Suppressor macrophage treated with lipopolysaccharide for 4 hours (primary cell): ENCODE measurements at regions not wholly inside any gene's neighbourhood (a gene's known extent, or its start where the extent isn't known, plus 50 kb on each side); places are given as distances from the start of the nearest gene placed in this dataset.
"Not testable (repeated sequence)": the region's sequence is repeated elsewhere in the genome, so short reads cannot be mapped to it uniquely, and the experiment has no call there.

Experiments used
- DNase-seq: peaks from one replicate; pipeline ENCODE4 v3.0.0-alpha.2; 2020

GRCh38 chr4:134999169-134999568, 797.6 kb upstream of the PABPC4L start:
- no peak for DNase-seq

- no peak for DNase-seq
Observed at GRCh38 chr4:134961963-134962362, 760.4 kb upstream of the PABPC4L start.

DNA sequence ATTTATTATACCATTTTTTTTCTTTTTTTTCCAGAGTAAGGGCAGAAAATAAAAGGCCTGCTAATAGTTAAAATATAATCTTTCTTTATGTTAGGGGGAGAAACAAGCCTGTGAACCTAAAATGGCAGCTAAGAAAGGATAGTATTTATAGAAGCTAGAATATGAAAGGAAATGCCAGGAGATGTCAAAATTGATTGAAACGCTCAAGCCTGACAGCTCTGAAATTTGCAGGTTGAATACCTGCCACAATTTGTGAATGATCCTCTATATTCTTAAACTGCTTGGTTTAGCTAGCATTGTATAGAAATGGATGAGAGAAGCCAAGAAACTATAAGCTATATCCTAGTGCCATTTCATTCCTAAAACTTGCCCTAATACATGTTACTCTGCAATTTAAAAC, 757.3 kb upstream of the PABPC4L start:
- no peak for DNase-seq

DNA sequence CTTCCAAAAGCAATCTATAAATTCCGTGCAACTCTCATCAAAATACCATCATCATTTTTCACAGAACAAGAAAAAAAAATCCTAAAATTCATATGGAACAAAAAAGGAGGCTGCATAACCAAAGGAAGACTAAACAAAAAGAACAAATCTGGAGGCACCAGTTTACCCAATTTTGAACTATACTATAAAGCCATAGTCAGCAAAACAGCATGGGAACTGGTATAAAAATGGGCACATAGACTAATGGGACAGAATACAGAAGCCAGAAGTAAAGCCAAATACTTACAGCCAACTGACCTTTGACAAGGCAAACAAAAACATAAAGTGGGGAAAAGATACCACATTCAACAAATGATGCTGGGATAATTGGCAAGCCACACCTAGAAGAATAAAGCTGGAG, 753.5 kb upstream of the PABPC4L start:
- DNase-seq = no peak

DNA sequence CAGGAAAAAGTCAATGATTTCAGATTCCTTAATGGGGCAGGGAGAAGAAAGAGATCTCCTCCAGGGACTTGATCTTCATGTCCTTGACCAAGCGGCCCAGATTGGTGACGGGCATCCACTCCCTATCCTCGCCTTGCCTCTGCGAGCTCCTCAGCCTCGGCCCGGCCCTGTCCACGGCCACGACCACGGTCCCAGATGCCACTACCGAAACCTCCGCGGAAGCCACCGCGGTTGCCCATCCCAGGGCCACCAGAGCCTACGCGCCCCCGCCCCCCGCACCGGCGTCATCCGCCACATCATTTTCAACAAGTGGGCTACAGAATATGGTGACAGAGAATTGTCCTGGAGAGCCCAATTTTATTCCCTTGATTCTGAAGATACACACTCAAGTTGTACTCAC, 751.2 kb upstream of the PABPC4L start:
- no peak for DNase-seq

- no peak for DNase-seq
Observed at GRCh38 chr4:134952305-134952704, 750.7 kb upstream of the PABPC4L start.

GRCh38 chr4:134948110-134948642, 746.6 kb upstream of the PABPC4L start:
- no peak for DNase-seq

DNA sequence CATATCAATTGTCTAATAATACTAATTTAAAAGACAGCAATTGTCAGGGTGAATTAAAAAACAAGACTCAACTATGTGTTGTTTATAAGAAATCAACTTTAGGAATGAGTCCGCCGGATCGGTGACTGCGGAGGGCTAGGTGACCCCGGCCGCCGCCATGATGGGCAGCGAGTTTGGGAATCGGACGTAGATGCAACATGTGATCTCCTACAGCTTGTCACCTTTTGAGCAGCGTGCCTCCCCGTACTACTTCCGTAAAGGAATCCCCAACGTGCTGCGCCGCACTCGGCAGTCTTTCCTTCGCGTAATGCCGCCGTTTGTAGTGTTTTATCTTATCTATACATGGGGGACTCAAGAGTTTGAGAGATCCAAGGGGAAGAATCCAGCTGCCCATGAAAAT, 742.5 kb upstream of the PABPC4L start:
- no peak for DNase-seq

GRCh38 chr4:134936014-134936413, 734.4 kb upstream of the PABPC4L start:
- no peak for DNase-seq

GRCh38 chr4:134935320-134935719, 733.7 kb upstream of the PABPC4L start:
- DNase-seq = peak; percentile 3

GRCh38 chr4:134934036-134934808, 732.6 kb upstream of the PABPC4L start:
- DNase-seq = no peak

GRCh38 chr4:134915355-134915754, 713.8 kb upstream of the PABPC4L start:
- DNase-seq = no peak

DNA sequence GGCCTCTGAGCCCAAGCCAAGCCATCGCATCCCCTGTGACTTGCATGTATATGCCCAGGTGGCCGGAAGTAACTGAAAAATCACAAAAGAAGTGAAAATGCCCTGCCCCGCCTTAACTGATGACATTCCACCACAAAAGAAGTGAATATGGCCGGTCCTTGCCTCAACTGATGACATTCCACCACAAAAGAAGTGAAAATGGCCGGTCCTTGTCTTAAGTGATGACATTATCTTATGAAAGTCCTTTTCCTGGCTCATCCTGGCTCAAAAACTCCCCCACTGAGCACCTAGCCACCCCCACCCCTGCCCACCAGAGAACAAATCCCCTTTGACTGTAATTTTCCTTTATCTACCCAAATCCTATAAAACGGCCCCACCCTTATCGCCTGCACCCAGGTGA, 712.7 kb upstream of the PABPC4L start:
- not testable (repeated sequence) for DNase-seq

GRCh38 chr4:134911941-134912340, 710.4 kb upstream of the PABPC4L start:
- no peak for DNase-seq

GRCh38 chr4:134906404-134907023, 704.9 kb upstream of the PABPC4L start:
- DNase-seq = no peak

GRCh38 chr4:134905061-134905460, 703.5 kb upstream of the PABPC4L start:
- DNase-seq = no peak

DNA sequence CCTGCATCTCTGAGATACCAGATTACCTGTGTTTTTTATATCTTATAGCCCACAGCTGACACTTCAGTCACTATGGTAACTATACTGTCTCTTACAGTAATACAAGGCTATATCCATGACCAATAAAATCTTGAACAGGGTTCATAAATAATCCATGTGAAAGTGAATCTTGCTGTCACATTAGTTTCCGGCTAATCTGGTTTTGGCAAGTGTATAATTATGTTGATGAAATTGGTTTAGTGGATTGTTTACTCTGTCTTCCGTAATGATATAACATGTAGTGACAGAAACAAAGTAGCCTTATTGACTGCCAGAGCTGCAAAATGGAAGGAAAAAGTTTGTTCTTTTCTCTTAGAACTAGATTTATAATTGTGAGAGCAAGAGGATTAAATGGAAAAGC, 686.6 kb upstream of the PABPC4L start:
- no peak for DNase-seq

- DNase-seq = no peak
Observed at GRCh38 chr4:134885436-134885835, 683.8 kb upstream of the PABPC4L start.

- no peak for DNase-seq
Observed at GRCh38 chr4:134883831-134884449, 682.4 kb upstream of the PABPC4L start.

DNA sequence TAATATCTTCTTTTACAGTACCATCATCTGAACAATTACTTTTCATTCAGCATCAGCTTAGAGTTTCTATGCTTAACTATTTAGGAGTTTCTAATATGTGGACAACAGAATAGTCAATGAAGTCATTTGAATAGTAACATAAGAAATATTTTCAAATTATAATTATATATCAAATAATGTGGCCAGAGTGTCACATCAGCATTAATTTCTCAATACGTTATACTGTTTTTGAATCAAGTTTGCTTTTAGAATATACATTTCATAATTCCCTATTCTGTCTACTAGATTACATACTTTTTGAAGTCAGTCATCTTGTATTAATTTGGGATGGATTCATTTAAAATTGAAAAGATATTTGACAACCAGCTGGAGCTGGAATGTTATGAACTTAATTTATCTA, 677.4 kb upstream of the PABPC4L start:
- no peak for DNase-seq

GRCh38 chr4:134867027-134867426, 665.4 kb upstream of the PABPC4L start:
- DNase-seq = no peak

- DNase-seq = no peak
Observed at GRCh38 chr4:134865675-134866074, 664.1 kb upstream of the PABPC4L start.

GRCh38 chr4:134862116-134862515, 660.5 kb upstream of the PABPC4L start:
- no peak for DNase-seq

GRCh38 chr4:134848681-134849080, 647.1 kb upstream of the PABPC4L start:
- DNase-seq = no peak
